Head of caudate nucleus (tissue), 42 donors: ENCODE measurements at regions not wholly inside any gene's neighbourhood (a gene's known extent, or its start where the extent isn't known, plus 50 kb on each side); places are given as distances from the start of the nearest gene placed in this dataset.

Source experiments
- DNase-seq, 42 donors: peaks; one replicate each; pipeline versions ENCODE4 v3.0.0 to v3.0.0-alpha.2; 2020 to 2021; ENCODE audit warnings: mixed read lengths in 7 of 42
- intact Hi-C: fragments of 100-400 bp; cut with DNase I; formaldehyde crosslinking; loops from one replicate; pipeline ENCODE4 v1.15.0; 2022

DNA sequence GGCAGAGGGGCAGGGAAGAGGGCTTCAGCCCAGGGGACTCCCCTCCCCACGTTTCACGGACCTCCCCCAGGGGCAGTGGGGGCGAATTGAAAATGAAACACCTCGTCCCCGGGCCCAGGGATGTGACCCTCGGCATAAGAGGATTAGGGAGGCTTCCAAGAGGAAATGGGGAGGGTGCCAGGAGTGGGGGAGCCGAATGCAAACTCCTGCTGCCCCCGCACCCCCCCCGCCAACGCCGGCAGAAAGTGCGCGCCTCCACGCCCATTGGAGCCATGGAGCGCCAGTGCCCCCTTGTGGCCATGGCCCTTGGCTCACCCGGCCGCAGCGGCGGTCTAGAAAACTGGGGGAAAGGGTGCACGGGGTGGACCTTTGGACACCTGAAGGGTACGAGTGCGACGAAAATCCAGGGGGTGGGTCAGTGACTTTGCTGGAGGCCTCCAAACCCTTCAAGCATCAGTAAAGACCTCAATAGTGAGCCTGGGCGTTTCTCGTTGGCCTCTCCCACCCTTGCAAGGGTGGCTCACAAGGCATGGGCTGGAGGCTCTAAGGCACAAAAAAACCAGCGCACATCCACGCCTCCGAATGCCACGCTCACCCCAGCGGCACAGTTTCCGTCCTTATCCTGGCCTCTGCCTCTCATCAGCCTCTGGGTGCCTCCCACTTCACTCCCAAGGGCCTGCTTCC, 120.8 kb upstream of the PJA1 start:
- DNase-seq, result peak; percentile 16 to 83 (median 59)

GRCh38 chrX:69285401-69285877, 120.2 kb upstream of the PJA1 start:
- intact Hi-C loops, result loop anchor here (5.0 kb wide), 1 partner anchor 458 kb away; the partner anchor contains the start of gene EFNB1
- DNase-seq, result no peak

More for the DNA sequence above, 120.8 kb upstream of the PJA1 start:
- intact Hi-C loops, result loop anchor here (5.0 kb wide), 1 partner anchor 459 kb away; the partner anchor contains the start of gene EFNB1

GRCh38 chrX:69284491-69284890, 119.2 kb upstream of the PJA1 start:
- no peak for DNase-seq
- intact Hi-C loops, result no loop called here

DNA sequence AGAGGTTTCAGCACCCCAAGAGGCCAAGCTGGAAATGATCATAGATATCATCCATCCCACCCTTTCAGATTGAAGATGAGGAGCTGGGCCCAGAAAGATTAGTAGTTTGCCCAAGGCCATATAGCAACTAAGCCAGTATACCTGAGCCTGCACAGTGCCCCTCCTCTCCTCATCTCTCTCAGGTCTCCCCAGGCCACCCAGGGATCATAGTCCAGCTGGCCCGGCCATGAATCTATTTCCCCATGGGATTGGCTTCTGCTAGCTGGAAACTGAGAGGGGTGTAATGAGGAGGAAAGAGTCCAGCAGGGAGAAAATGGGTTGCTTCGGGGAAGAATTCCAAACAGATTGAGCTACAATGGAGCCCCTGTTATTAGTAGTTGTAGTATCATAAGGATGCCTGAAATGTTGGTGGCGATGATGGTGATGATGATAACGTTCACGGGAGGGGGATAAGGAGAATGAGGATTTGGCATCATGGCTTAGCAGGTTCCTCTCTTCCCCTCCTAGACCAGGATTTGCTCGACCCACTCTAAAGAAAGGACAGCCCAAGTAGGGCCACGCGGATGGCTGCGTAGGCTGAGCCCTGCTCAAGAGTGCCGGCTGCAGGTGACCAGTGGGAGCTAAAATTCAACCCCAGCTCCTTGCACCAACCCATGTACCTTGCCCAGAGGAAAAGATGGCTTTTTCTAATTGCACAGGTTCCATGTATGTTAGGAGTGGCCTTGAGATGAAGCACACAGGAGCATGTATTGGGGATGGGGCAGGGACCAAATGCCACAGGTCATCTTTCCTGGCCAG, 117.8 kb upstream of the PJA1 start:
- DNase-seq, result no peak
- intact Hi-C loops, result no loop called here

GRCh38 chrX:69280933-69281332, 115.7 kb upstream of the PJA1 start:
- intact Hi-C loops, result no loop called here
- no peak for DNase-seq

- intact Hi-C loops, result no loop called here
- DNase-seq, result no peak
Observed at GRCh38 chrX:69279234-69279633, 114.0 kb upstream of the PJA1 start.

DNA sequence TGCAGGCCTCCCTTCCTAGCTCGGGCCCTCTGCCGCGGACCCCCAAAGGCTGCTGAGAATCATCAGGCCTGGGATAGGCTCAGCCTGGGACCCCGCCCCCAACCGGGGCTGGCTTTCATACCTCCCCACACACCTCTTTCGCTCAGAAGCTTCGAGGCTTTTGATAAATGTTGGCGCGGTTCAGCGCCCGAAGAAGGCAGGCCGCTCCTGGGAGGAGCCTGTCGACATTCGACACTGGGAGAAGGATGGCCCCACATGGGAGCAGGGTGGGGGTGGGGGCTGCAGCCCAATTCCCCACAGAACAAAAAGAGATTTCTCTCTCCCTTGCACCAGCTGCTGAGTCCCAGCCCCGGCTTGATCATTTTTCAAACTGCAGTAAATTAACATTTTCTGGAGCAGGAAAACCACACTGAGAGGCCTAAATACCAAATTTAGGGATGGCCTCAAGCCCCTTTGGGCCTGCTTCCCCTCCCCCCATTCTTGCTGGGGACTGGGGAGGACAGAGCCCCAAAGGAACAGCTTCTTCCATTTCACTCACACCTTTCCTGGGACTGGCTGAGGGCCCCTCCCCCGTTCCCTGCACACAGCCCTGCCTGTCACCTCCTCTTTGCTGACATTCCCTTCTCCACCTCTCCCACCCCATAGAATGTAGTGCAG, 112.9 kb upstream of the PJA1 start:
- intact Hi-C loops, result no loop called here
- no peak for DNase-seq

DNA sequence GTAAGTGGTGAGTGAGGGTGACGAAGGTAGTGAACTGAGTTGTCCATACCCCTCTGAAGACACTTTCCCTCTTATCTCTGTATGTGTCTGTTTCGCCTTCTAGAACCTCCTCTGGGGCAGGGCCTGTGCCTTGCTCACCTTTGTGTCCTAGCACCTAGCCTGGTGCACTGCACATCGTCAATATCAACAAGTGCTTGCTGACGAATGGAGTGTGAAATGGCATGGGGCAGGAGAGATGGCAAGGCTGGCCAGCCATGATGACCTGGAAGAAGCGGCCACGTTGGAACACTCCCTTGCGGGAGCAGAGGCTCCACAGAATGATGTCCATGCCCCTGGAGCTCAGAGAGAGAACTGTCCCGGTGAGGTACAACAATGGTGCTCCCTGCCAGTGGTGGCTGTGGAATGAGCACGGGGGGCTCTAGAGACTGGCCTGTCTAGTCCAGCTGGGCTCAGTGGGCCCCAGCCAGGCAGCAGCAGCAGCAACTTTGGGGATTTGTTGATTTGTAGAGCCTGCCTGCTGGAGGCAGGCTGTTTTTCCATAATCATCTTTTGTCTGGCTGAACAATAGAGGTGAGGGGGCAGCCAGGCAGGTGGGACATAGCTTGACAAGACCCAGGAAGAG, 112.2 kb upstream of the PJA1 start:
- no peak for DNase-seq
- intact Hi-C loops, result no loop called here

GRCh38 chrX:69268611-69269010, 103.4 kb upstream of the PJA1 start:
- DNase-seq, result peak in 1 of 42 donors; percentile 33
- intact Hi-C loops, result no loop called here

- DNase-seq, result no peak
- intact Hi-C loops, result no loop called here
Observed at GRCh38 chrX:69264158-69264581, 98.9 kb upstream of the PJA1 start.

DNA sequence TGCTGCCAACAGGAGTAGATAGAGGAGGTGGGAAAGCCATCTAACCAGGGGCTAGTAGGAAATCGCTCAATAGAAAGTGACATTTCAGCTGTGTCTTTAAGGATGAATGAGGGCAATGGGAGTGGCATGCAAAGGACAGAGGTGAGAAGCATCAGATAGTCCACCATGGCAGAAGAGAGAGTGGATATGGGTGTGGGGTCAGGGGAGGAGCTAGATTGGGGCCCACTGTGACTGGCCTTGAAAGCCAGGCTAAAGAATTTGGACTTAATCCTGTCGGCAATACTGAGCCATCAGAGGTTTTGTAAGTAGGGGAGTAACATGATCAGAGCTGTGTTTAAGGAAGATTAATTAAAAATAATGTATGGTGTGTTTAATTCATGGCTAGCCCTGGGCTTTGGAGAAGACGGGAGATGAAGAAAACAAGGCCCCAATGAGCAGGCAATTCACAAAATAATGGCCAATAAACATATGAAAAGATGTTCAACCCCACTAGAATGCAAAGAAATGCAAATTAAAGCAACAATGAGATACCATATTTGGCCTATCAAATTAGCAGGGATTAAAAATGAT, 98.1 kb upstream of the PJA1 start:
- intact Hi-C loops, result no loop called here

DNA sequence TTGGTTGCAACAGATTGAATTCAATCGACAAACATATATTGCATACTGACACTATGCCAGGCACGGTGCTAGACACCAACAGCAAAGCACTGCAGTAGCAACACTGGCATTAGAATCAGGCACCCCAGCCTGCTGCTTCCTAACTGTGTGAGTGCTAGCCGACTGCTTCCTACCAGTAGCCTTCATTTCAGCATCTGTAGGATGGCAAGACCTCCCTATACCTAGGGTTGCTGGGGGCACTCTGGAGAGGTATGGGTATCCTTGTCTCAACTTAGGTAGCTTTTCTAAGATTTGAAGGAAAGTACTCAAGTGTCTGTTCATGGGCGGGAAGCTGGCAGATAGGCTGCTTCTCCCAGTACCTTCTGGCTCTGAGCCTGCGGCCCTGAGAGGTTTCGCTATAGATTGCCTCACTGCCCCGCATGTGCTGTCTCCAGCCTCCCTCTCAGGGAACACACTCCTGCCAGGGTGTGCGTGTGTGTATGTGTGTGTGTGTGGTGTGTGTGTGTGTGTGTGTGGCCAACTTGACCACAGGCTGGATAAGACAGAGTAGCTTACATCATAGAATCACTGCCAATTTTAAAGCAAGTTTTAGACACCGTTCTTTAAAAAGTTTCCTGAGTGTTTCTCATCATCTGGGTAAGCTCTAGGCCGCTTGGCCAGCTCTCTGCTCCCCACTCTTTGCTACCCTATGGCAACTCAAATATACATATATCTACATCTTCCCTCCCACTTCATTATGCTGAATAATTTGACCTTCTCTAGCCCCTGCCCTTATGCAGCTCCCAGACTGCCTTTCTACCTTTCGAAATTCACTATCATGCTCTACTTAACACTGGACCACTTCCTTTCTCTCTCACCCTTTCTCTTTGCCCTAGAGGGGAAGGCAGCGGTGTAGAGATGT, 97.0 kb upstream of the PJA1 start:
- intact Hi-C loops, result no loop called here
- peak in 1 of 42 donors; percentile 33 for DNase-seq

More for the DNA sequence above, 98.1 kb upstream of the PJA1 start:
- peak in 1 of 42 donors; percentile 15 for DNase-seq

- intact Hi-C loops, result no loop called here
- no peak for DNase-seq
Observed at GRCh38 chrX:69260169-69260568, 94.9 kb upstream of the PJA1 start.

- no peak for DNase-seq
- intact Hi-C loops, result no loop called here
Observed at GRCh38 chrX:69258893-69259292, 93.6 kb upstream of the PJA1 start.

GRCh38 chrX:69257499-69258127, 92.4 kb upstream of the PJA1 start:
- intact Hi-C loops, result no loop called here
- peak in 19 of 42 donors; percentile 1 to 46 (median 24) for DNase-seq

DNA sequence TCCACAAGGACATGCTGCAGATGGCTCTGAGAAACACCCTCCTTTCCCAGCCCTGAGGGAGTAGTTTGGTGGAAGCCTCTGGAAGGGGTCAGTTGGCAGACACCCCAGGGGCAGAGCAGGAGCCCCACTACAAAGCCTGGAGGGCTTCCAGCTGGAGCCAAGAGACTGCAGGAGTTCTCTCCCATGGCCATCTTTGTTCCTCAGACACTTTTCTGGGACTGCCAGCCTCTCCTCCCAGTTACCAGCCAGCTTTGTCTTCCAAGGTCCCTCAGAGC, 91.0 kb upstream of the PJA1 start:
- intact Hi-C loops, result no loop called here
- DNase-seq, result peak in 6 of 42 donors; percentile 8 to 42 (median 26)

DNA sequence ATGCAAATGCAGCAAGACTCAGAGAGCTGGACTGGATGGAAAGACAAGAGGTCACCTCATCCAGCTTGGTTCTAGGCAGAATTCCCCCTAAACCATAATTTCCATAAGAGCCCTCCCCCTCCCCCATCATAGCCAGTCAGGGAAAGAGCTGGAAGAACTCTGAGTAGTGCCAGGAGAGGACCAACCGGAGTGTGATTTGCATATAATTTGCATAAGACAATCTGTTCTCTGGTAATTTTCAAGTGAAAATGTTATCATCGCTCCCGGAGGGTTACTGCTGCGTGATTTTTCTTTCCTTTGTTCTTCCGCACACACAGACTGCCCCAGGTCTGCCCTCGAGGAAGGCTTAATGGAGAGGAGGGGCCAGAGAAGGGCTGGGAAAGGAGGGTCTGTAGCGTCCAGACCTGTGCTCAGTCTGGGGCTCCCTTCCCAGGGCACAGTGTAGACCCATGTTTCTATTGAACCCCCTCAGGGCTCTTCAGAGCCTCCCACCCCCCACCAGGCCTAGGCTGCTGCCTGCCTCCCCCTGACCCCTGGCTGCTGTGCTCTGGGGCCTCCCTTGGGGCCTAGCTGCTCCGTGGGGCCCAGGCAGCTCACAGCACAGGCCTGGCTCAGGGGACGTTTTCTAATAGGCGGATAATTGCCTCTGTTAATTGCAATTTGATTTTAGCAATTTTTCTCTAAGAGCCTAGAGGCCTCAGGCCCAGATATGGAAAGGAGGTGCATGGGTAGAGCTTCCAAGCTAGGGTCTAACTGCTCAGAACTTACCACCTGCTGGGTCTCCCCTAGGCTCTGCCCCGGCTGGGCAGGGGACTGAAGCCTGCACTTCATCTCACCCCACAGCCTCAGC, 90.4 kb upstream of the PJA1 start:
- peak in 1 of 42 donors; percentile 16 for DNase-seq

More for the DNA sequence above, 90.4 kb upstream of the PJA1 start:
- intact Hi-C loops, result no loop called here
